ENCODE measurements at regions not wholly inside any gene's neighbourhood (a gene's known extent, or its start where the extent isn't known, plus 50 kb on each side); places are given as distances from the start of the nearest gene placed in this dataset.
"Not testable (repeated sequence)": the region's sequence is repeated elsewhere in the genome, so short reads cannot be mapped to it uniquely, and the experiment has no call there.

- TF ChIP-seq CTCF (IDR thresholded peaks at IDR 0.05; ENCODE audit: insufficient read depth, low read depth, low read length) = no peak
- no peak for DNase-seq (ENCODE audit: low read depth)
- POLR2A ChIA-PET = no interaction called here
- Histone ChIP-seq H3K27me3 (ENCODE audit: control insufficient read depth, insufficient read depth, low read length) (peaks cover 2% of the 10 kb centered on the region; the same call in 1 of the 2 replicates), H3K36me3 (ENCODE audit: control insufficient read depth, insufficient read depth, low read length) (no peaks in the 10 kb centered on the region), H3K4me3 (ENCODE audit: low read depth, low read length) (no peak overlapping the region)
- CTCF ChIA-PET = no interaction called here
Measured at GRCh38 chr12:94841904-94842610, 161.4 kb downstream of the NDUFA12 start.

DNA sequence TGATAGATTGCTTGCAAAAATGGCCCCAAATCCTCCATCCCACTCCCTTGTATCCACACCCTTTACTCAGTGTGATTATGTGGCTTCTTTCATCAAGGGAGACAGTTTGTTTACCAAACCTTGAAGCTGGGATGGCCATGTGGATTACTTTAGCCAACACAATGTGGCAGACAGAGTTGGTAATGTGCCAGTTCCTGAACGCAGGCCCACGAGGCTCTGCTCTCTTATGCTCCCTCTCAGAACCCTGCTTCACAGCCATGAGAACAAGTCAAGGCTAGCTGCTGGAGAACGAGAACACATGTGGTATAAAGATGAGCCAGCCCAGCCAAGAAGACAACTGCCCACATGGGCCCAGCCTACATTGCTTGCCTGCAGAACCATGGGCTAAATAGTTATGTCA lies 162.3 kb downstream of the NDUFA12 start:
- no peak for TF ChIP-seq CTCF (IDR thresholded peaks at IDR 0.05; ENCODE audit: insufficient read depth, low read depth, low read length)
- ChIA-PET POLR2A (no interaction called here), CTCF (no interaction called here)
- Histone ChIP-seq H3K36me3 (ENCODE audit: control insufficient read depth, insufficient read depth, low read length) (no peaks in the 10 kb centered on the region), H3K27me3 (ENCODE audit: control insufficient read depth, insufficient read depth, low read length) (peaks cover 2% of the 10 kb centered on the region; the same call in 1 of the 2 replicates), H3K4me3 (ENCODE audit: low read depth, low read length) (no peak overlapping the region)
- no peak for DNase-seq (ENCODE audit: low read depth)

DNA sequence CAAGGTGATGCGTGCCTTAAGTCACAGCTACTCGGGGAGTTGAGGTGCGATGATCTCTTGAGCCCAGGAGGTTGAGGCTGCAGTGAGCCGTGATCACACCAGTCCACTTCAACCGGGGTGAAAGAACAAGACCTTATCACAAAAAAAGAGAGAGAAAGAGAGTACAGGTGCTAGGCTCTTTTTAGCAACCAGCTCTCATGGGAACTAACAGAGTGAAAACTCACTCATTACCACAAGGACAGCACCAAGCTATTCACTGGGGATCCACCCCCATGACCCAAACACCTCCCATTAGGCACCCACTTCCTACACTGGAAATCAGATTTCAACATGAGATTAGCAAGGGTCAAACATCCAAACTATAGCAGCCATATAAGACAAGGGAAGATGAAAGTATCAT lies 164.2 kb downstream of the NDUFA12 start:
- CTCF ChIA-PET = no interaction called here
- POLR2A ChIA-PET = no interaction called here

GRCh38 chr12:94836952-94837670 lies 166.4 kb downstream of the NDUFA12 start:
- H3K4me3 ChIP-seq (ENCODE audit: low read depth, low read length); H3K36me3 ChIP-seq (ENCODE audit: control insufficient read depth, insufficient read depth, low read length); DNase-seq (ENCODE audit: low read depth); POLR2A ChIA-PET; H3K27me3 ChIP-seq (ENCODE audit: control insufficient read depth, insufficient read depth, low read length); CTCF ChIA-PET: not testable (repeated sequence)

More for the DNA sequence above, 164.2 kb downstream of the NDUFA12 start:
- no peak for DNase-seq (ENCODE audit: low read depth)
- TF ChIP-seq CTCF (IDR thresholded peaks at IDR 0.05; ENCODE audit: insufficient read depth, low read depth, low read length) = no peak
- no peaks in the 10 kb centered on the region for H3K36me3 ChIP-seq (ENCODE audit: control insufficient read depth, insufficient read depth, low read length)
- H3K4me3 ChIP-seq (ENCODE audit: low read depth, low read length) = no peak overlapping the region
- no peaks in the 10 kb centered on the region for H3K27me3 ChIP-seq (ENCODE audit: control insufficient read depth, insufficient read depth, low read length)

DNA sequence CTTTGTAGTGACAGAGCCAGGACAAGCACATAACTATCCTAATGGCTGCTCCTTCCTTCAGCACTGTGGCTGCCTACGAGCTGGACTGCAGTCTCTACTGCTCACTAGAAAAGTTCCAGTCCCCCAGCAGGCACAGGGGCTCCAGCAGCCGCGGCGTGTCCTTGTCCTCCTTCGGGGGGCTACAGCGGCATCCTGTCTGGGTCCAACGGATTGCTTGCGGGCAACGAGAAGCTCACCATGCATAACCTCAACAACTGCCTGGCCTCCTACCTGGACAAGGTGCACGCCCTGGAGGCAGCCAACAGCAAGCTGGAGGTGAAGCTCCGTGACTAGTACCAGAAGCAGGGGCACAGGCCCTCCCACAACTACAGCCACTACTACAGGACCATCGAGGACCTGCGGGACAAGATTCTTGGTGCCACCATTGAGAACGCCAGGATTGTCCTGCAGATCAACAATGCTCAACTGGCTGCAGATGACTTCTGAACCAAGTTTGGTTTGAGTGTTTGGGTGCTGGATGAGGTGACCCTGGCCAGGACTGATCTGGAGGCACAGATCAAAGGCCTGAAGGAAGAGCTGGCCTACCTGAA lies 169.4 kb downstream of the NDUFA12 start:
- TF ChIP-seq CTCF (IDR thresholded peaks at IDR 0.05; ENCODE audit: insufficient read depth, low read depth, low read length) = no peak
- no peak for DNase-seq (ENCODE audit: low read depth)
- Histone ChIP-seq H3K36me3 (ENCODE audit: control insufficient read depth, insufficient read depth, low read length) (no peaks in the 10 kb centered on the region), H3K27me3 (ENCODE audit: control insufficient read depth, insufficient read depth, low read length) (no peaks in the 10 kb centered on the region), H3K4me3 (ENCODE audit: low read depth, low read length) (no peak overlapping the region)
- ChIA-PET POLR2A (no interaction called here), CTCF (no interaction called here)

Measured in BJ (cell line).